Astrocyte (in vitro differentiated cells and primary cell): ENCODE measurements at regions not wholly inside any gene's neighbourhood (a gene's known extent, or its start where the extent isn't known, plus 50 kb on each side); places are given as distances from the start of the nearest gene placed in this dataset.

ENCODE experiments used
- DNase-seq: peaks from one replicate; pipeline ENCODE4 v3.0.0-alpha.2; 2010; ENCODE audit warnings: low read depth
- FAIRE-seq: peaks from 2 replicates; lab custom pipeline; 2011; peaks lifted over from hg19 to GRCh38; lab: Jason Lieb, UNC
- H2AFZ ChIP-seq: 2 replicates; pipeline ENCODE4 v1.6.0; 2012; ENCODE audit warnings: low read depth, low read length, inconsistent platforms
- H3K27ac ChIP-seq: 2 replicates; pipeline ENCODE4 v1.5.1; 2011; ENCODE audit warnings: low read depth, low read length, inconsistent platforms
- H3K27me3 ChIP-seq: 2 replicates; pipeline ENCODE4 v1.6.0; 2011; ENCODE audit warnings: low read length, inconsistent platforms; ENCODE audit not compliant: insufficient read depth
- H3K36me3 ChIP-seq: 2 replicates; pipeline ENCODE4 v1.5.1; 2011; ENCODE audit warnings: low read length, inconsistent platforms; ENCODE audit not compliant: insufficient read depth
- H3K4me1 ChIP-seq: 2 replicates; pipeline ENCODE4 v1.5.1; 2011; ENCODE audit warnings: low read length, inconsistent platforms; ENCODE audit not compliant: insufficient read depth
- H3K4me2 ChIP-seq: 2 replicates; pipeline ENCODE4 v1.6.0; 2012; ENCODE audit warnings: low read length, inconsistent platforms
- H3K4me3 ChIP-seq: 2 replicates; pipeline ENCODE4 v1.5.1; 2011; ENCODE audit warnings: low read depth, mild to moderate bottlenecking, low read length, inconsistent platforms; ENCODE audit not compliant: insufficient read depth
- H3K79me2 ChIP-seq: 2 replicates; pipeline ENCODE4 v1.6.0; 2012; ENCODE audit warnings: mild to moderate bottlenecking, low read length, inconsistent platforms; ENCODE audit not compliant: insufficient read depth
- H3K9ac ChIP-seq: 2 replicates; pipeline ENCODE4 v1.6.0; 2012; ENCODE audit warnings: mild to moderate bottlenecking, low read length, inconsistent platforms
- H3K9me3 ChIP-seq: 2 replicates; pipeline ENCODE4 v1.5.1; 2012; ENCODE audit warnings: low read depth, mild to moderate bottlenecking, low read length, inconsistent platforms; ENCODE audit not compliant: insufficient read depth
- H4K20me1 ChIP-seq: 2 replicates; pipeline ENCODE4 v1.6.0; 2012; ENCODE audit warnings: low read length, inconsistent platforms; ENCODE audit not compliant: insufficient read depth
- H3K27ac Mint-ChIP-seq: one replicate; pipeline ENCODE4 v1.8.0; 2021; ENCODE audit warnings: mild to moderate bottlenecking, mixed read lengths; ENCODE audit not compliant: unreplicated experiment
- H3K27me3 Mint-ChIP-seq: one replicate; pipeline ENCODE4 v1.8.0; 2021; ENCODE audit warnings: low read depth, mixed read lengths; ENCODE audit not compliant: unreplicated experiment
- H3K36me3 Mint-ChIP-seq: one replicate; pipeline ENCODE4 v1.8.0; 2021; ENCODE audit warnings: low read depth, mixed read lengths; ENCODE audit not compliant: unreplicated experiment
- H3K4me1 Mint-ChIP-seq: one replicate; pipeline ENCODE4 v1.8.0; 2021; ENCODE audit warnings: low read depth, mixed read lengths; ENCODE audit not compliant: unreplicated experiment
- H3K4me3 Mint-ChIP-seq: one replicate; pipeline ENCODE4 v1.8.0; 2021; ENCODE audit warnings: mild to moderate bottlenecking, moderate library complexity, mixed read lengths; ENCODE audit not compliant: unreplicated experiment
- H3K9me3 Mint-ChIP-seq: one replicate; pipeline ENCODE4 v1.8.0; 2021; ENCODE audit warnings: mild to moderate bottlenecking, mixed read lengths; ENCODE audit not compliant: unreplicated experiment
- CTCF ChIP-seq: IDR thresholded peaks from 2 replicates; pipeline ENCODE4 v1.5.1; 2011; ENCODE audit warnings: low read depth, mild to moderate bottlenecking, inconsistent platforms, low read length, moderate library complexity; ENCODE audit not compliant: insufficient read depth
- EZH2 ChIP-seq: IDR thresholded peaks from 2 replicates; pipeline ENCODE4 v1.6.1; 2012; ENCODE audit warnings: mild to moderate bottlenecking, low read length, inconsistent platforms; ENCODE audit not compliant: insufficient read depth

- no peaks in the 10 kb centered on the region for H3K27me3 Mint-ChIP-seq
- Histone ChIP-seq H3K36me3 (no peaks in the 10 kb centered on the region), H3K9me3 (no peaks in the 10 kb centered on the region), H3K27ac (no peak overlapping the region), H2AFZ (no peak overlapping the region), H3K9ac (no peak overlapping the region), H4K20me1 (no peaks in the 10 kb centered on the region), H3K4me2 (no peak overlapping the region), H3K4me1 (no peaks in the 10 kb centered on the region), H3K27me3 (no peaks in the 10 kb centered on the region), H3K79me2 (no peaks in the 10 kb centered on the region), H3K4me3 (no peak overlapping the region)
- H3K4me3 Mint-ChIP-seq, result no peak overlapping the region
- H3K36me3 Mint-ChIP-seq, result no peaks in the 10 kb centered on the region
- H3K27ac Mint-ChIP-seq, result no peak overlapping the region
- FAIRE-seq (no peak), DNase-seq (no peak)
- no peaks in the 10 kb centered on the region for H3K9me3 Mint-ChIP-seq
- peaks cover 12% of the 10 kb centered on the region for H3K4me1 Mint-ChIP-seq
- no peak for TF ChIP-seq EZH2
- TF ChIP-seq CTCF, result no peak
Measured at GRCh38 chr11:91394727-91395414, 829.7 kb upstream of the FAT3 start.

GRCh38 chr11:91394073-91394726, 830.4 kb upstream of the FAT3 start:
- H3K36me3 Mint-ChIP-seq, result no peaks in the 10 kb centered on the region

More at GRCh38 chr11:91394073-91394726, 830.4 kb upstream of the FAT3 start:
- Mint-ChIP-seq H3K4me3 (no peak overlapping the region), H3K27ac (no peak overlapping the region), H3K4me1 (peaks cover 12% of the 10 kb centered on the region), H3K27me3 (no peaks in the 10 kb centered on the region), H3K9me3 (no peaks in the 10 kb centered on the region)
- no peak for DNase-seq
- no peaks in the 10 kb centered on the region for H3K4me1 ChIP-seq
- H2AFZ ChIP-seq, result no peak overlapping the region
- no peak for FAIRE-seq
- H3K36me3 ChIP-seq, result no peaks in the 10 kb centered on the region
- no peaks in the 10 kb centered on the region for H4K20me1 ChIP-seq
- H3K4me2 ChIP-seq, result no peak overlapping the region
- H3K9ac ChIP-seq, result no peak overlapping the region
- TF ChIP-seq EZH2 (no peak), CTCF (no peak)
- H3K27me3 ChIP-seq, result no peaks in the 10 kb centered on the region
- H3K9me3 ChIP-seq, result no peaks in the 10 kb centered on the region
- H3K4me3 ChIP-seq, result no peak overlapping the region
- no peak overlapping the region for H3K27ac ChIP-seq
- no peaks in the 10 kb centered on the region for H3K79me2 ChIP-seq
